DMS 273 treated with DMSO at 0.1 percent for 48 hours (cell line): ENCODE measurements at regions not wholly inside any gene's neighbourhood (a gene's known extent, or its start where the extent isn't known, plus 50 kb on each side); places are given as distances from the start of the nearest gene placed in this dataset.

Source experiments
- DNase-seq: peaks from one replicate; lab custom pipeline; 2025; lab: John Stamatoyannopoulos, UW

DNA sequence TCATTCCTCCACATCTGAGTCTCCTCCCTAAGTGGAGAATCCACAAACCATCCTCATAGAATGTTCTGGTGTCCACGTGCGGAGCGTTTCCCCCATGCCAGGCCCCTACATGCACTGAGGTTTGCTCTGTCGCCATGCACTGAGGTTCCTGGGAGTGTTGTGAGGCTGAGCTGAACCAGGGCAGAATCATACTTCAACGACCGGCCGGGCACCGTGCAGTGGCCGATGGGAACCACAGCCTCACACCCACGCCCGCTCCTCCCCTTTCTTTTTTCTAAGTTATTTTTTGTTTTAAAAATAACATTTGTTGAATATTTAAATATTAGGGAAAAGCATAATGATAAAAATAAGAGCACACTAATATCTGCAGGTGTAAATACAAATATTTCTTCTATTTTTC lies 260.4 kb upstream of the IRX4 start:
- no peak for DNase-seq

GRCh38 chr5:2142456-2142954 lies 259.8 kb upstream of the IRX4 start:
- DNase-seq, result no peak

DNA sequence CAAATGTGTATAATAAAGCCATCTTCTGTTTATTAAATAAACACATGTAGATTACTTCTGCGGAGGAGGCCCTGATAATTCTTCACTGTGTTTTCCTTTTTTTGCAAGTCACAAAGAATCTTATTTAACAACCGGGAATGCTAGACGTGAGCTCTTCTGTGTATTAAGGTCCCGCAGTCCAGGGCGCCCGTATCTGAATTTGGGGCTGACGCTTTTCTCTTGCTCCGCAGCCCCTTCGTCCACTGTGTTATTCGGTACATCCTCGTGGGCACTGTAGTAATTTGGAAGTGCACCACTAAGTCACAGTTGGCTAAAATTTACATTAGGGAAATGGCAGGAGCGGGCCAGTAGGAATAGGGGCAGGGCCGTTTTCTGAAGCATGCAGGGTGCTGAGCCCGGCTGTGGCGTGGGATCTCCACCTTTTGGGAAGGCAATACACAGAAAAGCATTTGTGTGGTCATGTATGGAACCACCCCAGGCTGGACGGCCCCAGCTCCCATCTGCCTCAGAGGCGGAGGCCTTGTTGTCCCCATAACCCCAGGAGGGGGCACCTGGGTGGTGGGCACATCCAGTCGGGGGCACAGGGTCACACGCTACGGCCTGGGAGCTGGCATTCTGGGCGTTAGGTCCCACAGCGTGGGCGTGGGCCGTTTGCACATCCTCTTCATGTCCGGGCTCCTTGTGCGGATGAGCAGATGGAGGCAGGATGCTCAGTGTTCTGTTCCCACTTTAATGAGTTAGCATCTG lies 258.7 kb upstream of the IRX4 start:
- DNase-seq, result no peak

DNA sequence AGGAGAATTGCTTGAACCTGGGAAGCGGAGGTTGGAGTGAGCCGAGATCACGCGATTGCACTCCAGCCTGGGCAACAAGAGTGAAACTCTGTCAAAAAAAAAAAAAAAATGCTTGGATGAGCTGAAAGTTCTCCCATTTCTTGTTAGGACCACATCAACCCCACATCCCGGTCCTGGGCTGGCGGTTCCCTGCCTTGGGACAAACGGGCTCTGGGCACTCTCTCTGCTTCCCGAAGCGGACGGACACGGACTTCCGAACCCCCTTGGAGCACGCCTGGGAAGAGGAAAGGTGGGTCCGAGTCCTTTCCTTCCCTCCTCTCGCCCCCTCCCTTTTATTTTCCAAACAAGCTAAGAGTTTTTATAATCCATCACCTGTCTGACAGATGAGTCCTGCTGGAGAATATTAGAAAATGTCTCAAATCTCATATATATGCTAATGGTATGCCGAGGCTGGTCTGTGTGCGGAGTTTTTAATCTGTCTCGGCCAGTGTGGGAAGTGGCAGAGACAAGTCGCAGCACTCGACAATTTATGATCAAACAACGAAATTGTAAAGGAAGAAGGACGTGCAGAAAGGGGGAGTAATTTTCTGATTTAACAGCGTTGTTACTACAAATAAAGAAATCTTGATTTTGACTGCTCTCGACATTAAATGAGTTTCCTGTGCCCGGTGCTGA lies 257.9 kb upstream of the IRX4 start:
- DNase-seq, result no peak

DNA sequence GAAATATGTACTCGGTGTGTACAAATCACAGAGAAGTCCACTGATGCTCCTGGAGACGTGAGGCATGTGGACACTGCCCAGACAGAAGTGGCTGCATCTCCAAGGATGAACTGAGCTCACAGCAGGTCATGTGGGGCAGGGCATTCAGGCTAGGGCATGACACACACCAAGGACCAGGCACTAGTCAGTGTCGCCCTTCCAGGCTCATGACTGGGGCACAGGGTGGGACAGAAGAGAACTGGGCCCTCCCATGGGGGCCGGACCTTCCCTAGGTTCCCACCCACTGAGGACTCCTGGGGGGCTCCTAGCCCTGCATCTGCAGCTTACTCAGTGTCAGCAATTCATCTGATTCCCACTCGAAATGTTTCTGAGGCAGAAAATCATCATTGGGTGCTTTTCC lies 256.8 kb upstream of the IRX4 start:
- no peak for DNase-seq

DNA sequence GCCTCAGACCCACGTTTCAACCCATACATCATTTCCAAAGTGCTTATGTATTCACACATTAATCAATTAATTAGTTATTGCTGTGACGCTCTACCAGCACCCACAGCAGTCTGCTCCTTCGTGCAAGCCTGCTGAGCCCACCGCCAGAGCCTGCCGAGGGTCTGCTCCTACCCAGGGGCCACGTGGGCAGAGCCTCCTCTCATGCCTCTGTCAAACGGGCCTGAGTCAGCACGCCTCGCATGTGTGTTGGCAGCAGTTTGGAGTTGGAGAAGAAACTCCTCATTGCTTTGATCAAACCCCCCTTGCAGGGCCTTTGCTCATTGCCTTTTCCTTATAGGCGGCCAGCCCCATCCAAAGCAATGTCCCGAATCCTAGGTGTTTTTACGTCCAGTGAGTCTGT lies 256.2 kb upstream of the IRX4 start:
- no peak for DNase-seq

DNA sequence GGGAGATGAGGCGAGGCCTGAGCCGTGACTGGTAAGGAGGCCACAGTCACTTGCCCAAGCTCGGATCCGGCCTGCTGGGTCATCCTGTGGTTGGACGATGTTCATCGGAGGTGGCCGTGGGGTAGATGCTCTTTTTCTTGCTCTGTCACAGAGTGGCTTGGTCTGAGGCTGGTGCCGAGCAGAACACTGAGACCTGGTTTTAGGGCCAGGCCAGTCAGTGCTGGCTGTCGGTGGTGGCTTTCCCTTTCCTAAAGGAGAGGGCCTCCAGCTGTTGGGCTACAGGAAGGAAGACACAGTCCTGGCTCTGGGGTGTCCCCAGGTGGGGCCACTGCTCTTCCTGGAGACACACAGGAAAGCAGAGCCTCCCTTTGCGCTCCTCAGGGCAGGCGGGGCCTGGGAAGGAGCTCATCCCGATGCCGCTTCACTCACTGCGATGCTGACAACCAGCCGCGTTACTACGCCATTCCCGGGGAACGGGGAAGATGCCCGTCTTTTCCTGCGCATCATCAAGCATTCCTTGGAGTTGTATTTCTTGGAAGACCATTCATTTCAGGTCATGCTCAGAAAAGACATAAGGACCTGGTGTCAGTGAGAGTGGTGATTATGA lies 254.8 kb upstream of the IRX4 start:
- DNase-seq, result no peak

DNA sequence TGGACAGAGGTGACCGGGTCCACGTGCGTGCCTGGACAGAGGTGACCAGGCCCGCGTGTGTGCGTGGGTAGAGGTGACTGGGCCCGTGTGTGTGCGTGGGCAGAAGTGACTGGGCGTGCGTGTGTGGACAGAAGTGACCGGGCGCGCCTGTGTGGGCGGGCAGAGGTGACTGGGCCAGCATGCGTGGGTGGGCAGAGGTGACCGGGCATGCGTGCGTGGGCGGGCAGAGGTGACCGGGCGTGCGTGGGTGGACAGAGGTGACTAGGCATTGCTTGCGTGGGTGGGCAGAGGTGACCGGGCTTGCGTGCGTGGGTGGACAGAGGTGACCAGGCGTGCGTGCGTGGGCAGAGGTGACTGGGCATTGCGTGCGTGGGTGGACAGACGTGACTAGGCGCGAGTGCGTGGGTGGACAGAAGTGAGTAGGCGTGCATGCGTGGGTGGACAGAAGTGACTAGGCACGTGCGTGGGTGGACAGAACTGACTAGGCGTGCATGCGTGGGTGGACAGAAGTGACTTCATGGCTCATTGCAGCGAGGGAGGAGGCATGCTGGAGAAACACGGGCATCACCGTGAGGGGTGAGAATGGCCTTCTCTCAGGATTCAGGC lies 254.1 kb upstream of the IRX4 start:
- DNase-seq, result no peak

GRCh38 chr5:2135833-2136232 lies 253.1 kb upstream of the IRX4 start:
- no peak for DNase-seq

DNA sequence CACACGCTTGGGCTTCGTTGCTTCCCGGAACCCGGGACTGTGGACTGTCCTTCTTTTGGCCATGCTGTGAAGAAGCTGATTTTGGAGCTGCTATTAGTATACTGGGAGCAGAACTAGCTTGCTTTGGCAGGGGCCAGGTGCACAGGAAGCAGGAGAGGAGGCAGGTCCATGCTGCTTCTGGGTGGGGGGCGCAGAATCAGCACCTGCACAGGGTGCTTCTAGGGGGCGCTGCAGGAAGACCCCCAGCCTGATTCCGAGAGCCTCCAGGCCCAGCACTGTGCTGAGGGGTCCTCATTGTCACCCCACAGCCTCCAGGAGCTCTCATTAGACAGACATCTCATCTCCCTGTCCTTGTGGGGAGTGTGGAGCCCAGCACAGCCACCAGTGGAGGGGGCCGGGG lies 252.6 kb upstream of the IRX4 start:
- no peak for DNase-seq

DNA sequence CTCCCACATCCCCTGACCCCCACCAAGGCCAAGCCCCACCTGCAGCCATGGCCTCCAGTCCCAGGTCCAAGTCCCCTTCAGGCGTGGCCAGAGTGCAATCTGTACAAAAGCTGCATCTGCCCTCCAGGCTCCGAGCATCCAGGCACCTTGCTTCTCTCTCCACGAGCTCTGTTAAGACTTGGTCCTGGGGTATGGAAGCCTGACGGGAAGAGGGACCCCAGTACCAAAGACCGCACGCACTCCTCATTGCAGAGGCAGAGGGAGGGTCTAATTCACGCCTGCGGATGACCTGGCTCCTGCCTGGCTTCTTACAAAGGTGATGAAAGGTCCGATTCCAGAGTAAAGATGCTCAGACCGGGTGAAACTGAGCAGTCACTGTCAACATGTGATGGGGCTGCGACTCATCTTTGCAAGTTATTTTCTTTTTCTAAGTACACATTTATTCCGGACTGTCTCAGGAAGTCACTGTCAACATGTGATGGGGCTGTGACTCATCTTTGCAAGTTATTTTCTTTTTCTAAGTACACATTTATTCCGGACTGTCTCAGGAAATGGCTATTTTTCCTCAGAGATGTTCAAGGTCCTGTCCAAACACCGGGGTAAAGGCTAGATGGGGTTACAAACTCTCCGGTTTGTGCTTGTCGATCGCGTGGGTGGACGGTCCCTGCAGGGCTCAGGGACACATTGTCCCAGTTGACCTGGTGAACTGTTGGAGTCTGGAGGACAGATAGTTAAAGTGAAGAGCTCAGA lies 252.0 kb upstream of the IRX4 start:
- DNase-seq, result no peak

- no peak for DNase-seq
These were observed 251.2 kb upstream of the IRX4 start for GRCh38 chr5:2133936-2134335.

DNA sequence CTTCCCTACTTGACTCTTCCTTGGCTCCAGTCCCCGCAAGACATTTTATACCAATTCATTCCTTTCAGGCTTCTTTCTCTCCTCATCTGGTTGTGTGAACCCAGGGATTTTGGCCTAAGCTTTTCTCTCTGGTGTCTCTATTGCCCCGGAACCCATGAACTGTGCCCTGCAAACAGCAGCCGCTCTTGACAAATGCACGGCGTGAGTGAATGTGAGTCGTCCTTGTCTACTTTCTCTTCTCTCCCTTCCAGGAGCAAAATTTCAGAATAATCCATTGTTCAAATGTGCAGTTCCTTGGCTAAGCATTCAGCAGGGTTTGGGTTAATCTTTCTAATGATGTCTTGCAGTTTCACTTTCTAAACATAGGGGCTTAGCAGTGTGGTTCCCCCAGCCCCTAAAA lies 250.4 kb upstream of the IRX4 start:
- DNase-seq, result no peak

DNA sequence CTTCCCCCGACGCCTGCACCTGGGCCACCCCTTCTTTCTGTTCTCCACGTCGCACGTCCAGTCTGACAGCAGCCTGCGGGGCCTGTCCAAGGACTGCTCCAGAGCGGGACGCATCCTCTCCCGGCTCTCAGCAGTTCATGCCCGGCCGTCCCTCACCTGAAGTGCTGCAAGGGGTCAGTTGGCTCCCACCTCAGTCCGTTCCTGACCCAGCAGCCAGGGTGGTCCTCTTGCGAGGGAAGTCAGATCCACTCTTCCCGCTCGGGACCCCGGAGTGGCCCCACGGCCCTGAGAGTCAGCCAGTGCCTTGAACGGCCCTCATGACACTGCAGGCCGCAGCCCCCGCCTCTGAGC lies 249.7 kb upstream of the IRX4 start:
- no peak for DNase-seq

DNA sequence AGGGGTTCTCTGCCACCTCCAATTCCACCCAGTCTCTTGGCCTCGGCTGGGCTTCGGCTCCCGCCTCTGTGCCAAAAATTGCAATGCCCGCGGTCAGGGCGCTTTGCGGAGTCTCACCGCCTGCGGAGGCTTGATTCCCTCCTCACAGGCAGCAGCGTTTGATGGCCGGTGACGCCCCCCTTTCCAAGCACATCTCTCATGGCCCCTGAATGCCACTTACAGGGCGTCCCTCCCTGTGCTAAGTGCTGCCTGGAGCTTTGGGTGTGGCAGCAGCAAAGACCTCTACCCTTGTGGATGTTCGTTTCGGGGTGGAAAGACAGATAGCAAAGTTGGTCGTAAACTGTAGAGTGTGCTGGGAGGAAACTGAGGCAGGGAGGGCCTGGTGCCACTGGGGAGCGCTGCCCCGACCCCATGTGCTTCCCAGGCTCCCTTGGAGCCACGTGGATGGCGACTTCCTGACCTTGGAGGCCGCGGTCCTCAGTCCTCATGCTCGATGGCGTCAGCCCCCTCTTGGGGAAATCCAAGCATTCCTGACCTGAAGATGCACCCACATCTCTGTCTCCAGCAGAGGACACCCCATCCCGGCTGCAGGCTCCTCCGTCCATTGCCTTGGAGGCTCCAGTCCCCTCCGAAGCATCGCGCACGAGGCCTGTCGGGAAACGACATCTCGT lies 249.2 kb upstream of the IRX4 start:
- no peak for DNase-seq

GRCh38 chr5:2131196-2131595 lies 248.5 kb upstream of the IRX4 start:
- DNase-seq, result no peak

DNA sequence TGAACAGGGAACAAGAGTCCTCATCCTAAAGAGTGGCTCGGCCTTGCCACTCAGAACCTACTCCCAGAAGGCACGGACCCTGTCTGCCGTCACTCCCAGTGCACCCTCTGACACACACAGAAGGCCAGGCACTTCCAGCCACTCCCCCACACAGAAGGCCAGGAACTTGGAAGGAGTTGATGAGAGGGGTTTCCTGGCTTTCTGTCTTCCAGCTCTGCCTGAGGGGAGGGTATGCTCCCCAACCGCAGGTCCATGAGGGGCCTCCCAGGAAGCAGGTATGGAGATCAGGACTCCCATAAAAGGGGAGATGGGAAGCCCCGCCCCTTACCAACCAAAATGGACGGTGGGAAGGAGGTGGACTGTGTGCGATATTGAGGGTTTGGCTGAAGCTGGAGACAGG lies 247.6 kb upstream of the IRX4 start:
- no peak for DNase-seq

DNA sequence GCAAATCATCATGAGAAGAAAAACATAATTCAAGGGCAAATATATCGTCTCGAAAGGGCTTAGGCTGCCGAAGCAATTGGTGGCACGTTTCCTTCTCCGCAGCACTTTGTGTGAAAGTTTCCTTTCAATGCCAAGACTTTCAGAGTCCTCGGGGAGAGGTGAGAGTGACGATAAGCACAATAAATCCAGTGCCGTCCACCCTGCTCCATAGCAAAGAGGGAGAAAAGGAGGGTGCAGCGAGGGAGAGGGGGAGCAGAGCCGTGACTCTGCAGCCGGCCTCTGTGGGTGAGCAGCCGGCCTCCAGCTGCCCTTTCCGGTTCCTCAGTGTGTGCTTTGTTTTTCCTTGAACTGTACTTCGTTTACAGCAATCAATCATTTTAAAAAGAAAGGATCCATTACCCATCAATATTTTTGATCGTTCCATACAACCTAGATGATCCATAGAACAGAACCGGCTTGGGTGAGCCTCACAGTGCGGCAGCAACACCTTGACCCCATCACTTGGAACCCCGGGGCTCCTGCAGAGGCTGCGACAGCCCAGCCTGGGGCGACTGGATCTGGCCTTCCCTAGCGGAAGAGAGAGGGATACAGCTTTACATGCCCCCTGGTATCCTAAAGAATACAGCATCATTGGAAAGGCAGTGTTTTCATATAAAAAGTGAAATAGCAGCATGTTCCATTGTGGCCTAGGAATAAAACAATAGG lies 247.0 kb upstream of the IRX4 start:
- no peak for DNase-seq

DNA sequence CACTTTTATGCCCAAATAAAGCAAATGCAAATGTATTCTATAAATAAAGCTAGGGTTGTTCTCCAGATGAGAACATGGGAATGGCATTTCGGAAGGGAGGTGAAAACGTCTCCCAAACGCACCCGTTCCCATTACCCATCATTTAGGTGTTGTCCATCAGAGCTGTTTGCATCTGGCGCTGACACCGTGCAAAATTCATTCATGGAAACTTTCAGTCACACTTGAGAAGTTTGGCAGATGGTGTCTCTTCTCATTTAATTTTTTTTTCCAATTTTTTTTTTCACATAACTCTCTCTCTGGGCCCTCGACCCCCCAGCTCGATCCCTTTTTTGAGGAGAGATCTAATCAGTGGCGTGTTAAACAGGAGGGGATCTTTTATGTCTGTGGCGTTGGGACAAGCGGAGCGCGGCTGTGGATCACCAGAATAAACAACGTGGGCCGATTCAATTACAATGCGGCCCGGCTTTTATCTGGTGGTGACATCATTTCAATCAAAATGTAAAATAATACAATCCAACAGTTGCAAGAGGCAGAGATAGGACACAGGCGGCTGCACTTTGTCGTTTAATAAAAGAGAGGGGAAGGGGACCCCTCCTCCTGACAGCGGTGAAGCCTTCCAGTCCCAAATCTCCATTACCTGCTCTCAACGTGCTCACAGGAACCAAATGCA lies 246.1 kb upstream of the IRX4 start:
- no peak for DNase-seq

GRCh38 chr5:2126512-2126911 lies 243.8 kb upstream of the IRX4 start:
- no peak for DNase-seq

DNA sequence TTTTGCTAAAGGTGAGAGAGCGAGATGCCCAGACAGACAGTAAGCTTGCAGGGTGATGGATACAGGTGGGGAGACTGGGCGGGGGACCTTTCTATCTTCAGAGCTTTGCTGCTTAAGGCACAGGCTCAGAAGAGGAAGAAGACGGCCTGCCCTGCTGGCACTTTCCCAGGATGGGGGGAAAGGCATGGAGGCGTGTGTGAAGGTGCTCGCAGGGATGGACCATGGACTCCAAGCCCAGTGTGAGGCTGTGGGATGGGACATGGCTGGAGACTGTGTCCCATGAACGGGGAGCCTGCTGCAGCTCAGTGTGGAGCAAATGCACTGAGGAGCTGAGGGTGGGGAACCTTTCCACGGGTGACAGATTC lies 243.2 kb upstream of the IRX4 start:
- DNase-seq, result no peak
